ENCODE measurements at regions not wholly inside any gene's neighbourhood (a gene's known extent, or its start where the extent isn't known, plus 50 kb on each side); places are given as distances from the start of the nearest gene placed in this dataset.

DNA sequence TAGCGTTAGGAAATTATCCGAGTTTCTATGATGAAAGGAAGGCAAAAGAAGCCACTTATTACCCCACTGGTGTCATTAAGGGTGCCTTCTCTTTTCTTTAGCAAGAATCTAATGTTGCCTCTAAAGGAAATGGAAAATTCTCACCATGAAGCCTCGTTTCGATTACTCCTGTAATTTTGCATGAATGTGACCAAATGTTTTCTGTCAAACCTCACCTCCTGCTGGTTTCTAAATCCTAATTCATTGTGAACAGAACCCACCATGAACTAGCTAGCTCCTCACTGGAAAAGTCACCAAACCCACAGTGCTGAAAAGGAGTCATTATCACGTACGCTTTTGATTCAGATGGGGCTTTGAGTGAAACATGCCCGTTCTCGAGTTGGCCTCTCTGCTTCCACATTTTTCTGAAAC lies 119.9 kb downstream of the COPS8 start:
- no peak overlapping the region for H3K9ac ChIP-seq (ENCODE audit: insufficient read depth in 1 of 2, low read depth in 2 of 2, low read length in 2 of 2)
- peaks cover 0 to 27% of the 10 kb centered on the region in 2 experiments; a peak in 2 of 5 replicates for H3K27me3 ChIP-seq (ENCODE audit: control insufficient read depth in 2 of 2, insufficient read depth in 2 of 2, low read length in 2 of 2)
- intact Hi-C loops (cut with micrococcal nuclease), result no loop called here
- H3K36me3 ChIP-seq (ENCODE audit: control insufficient read depth, insufficient read depth, low read length), result no peaks in the 10 kb centered on the region
- H4K20me1 ChIP-seq (replicated peaks; ENCODE audit: control insufficient read depth, insufficient read depth, low read length), result no peaks in the 10 kb centered on the region
- H3K27ac ChIP-seq (ENCODE audit: extremely low read depth, low read depth, low read length), result no peak overlapping the region
- no peak overlapping the region for H3K4me2 ChIP-seq (ENCODE audit: insufficient read depth, low read length)
- H3K4me1 ChIP-seq (replicated peaks in 1 of 2; ENCODE audit: control insufficient read depth in 2 of 2, insufficient read depth in 2 of 2, low read length in 2 of 2), result peaks cover 11 to 15% of the 10 kb centered on the region in 2 experiments; a peak in 3 of 5 replicates
- FAIRE-seq (no peak), DNase-seq (ENCODE audit: extremely low read depth in 1 of 4, low spot score in 3 of 4) (no peak), ATAC-seq (no peak)
- H2AFZ ChIP-seq (ENCODE audit: low read depth, low read length), result no peak overlapping the region
- no peaks in the 10 kb centered on the region for H3K9me1 ChIP-seq (ENCODE audit: control insufficient read depth, insufficient read depth, low read length)
- TF ChIP-seq DDX20 (tag; IDR thresholded peaks at IDR 0.05; ENCODE audit: low read depth), result no peak
- ChIA-PET POLR2A (interaction anchor here (0.8 kb wide), 1 partner anchor 309 kb away, joined by 3 read pairs; no protein-coding TSS in a partner anchor), CTCF (ENCODE audit: low intra/inter-chr PET ratio) (no interaction called here)
- in situ Hi-C loops (cut with MboI), result no loop called here
- no TSS peak for BruUV-seq (replicated peaks)
- 0% methylated on average over 8 of the region's 8 CpGs for WGBS (ENCODE audit: insufficient coverage, low coverage, missing lambda C conversion rate)
- no peaks in the 10 kb centered on the region for H3K79me2 ChIP-seq (ENCODE audit: control insufficient read depth, insufficient read depth, low read length)
- H3K9me3 ChIP-seq (replicated peaks; ENCODE audit: control insufficient read depth, insufficient read depth, low read depth, low read length), result no peaks in the 10 kb centered on the region
- no peak overlapping the region for H3K4me3 ChIP-seq

DNA sequence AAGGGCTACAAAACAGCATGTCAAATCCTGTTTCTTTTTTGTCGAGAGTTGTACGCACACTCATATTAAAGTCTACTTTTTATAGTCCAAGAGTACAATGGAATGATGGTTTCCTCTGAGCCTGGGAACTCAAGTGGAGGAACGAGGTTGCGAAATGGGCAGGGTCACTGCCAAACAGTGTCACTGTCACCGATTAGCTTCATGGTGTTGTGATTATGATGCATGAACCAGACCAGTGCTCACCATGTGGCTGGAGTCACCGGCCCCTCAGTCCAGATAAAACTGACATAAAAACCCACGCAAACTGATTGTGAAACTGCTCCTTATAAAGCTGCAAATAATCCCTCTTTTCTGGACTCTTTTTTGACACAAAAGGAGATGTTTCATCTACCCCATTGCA lies 122.0 kb downstream of the COPS8 start:
- DNase-seq (ENCODE audit: extremely low read depth in 1 of 4, low spot score in 3 of 4) (no peak), ATAC-seq (no peak), FAIRE-seq (no peak)
- Histone ChIP-seq H3K9ac (ENCODE audit: insufficient read depth in 1 of 2, low read depth in 2 of 2, low read length in 2 of 2) (no peak overlapping the region), H2AFZ (ENCODE audit: low read depth, low read length) (no peak overlapping the region), H3K4me2 (ENCODE audit: insufficient read depth, low read length) (no peak overlapping the region), H3K27ac (ENCODE audit: extremely low read depth, low read depth, low read length) (no peak overlapping the region), H3K4me1 (replicated peaks in 1 of 2; ENCODE audit: control insufficient read depth in 2 of 2, insufficient read depth in 2 of 2, low read length in 2 of 2) (peaks cover 2 to 4% of the 10 kb centered on the region in 2 experiments; a peak in 2 of 5 replicates), H3K4me3 (no peak overlapping the region), H3K9me3 (replicated peaks; ENCODE audit: control insufficient read depth, insufficient read depth, low read depth, low read length) (peaks cover 3% of the 10 kb centered on the region; the same call in 1 of the 2 replicates), H4K20me1 (replicated peaks; ENCODE audit: control insufficient read depth, insufficient read depth, low read length) (no peaks in the 10 kb centered on the region), H3K9me1 (ENCODE audit: control insufficient read depth, insufficient read depth, low read length) (no peaks in the 10 kb centered on the region), H3K27me3 (ENCODE audit: control insufficient read depth in 2 of 2, insufficient read depth in 2 of 2, low read length in 2 of 2) (peaks cover 0 to 27% of the 10 kb centered on the region in 2 experiments; a peak in 3 of 5 replicates), H3K36me3 (ENCODE audit: control insufficient read depth, insufficient read depth, low read length) (no peaks in the 10 kb centered on the region), H3K79me2 (ENCODE audit: control insufficient read depth, insufficient read depth, low read length) (no peaks in the 10 kb centered on the region)
- intact Hi-C loops (cut with micrococcal nuclease) (no loop called here), in situ Hi-C loops (cut with MboI) (no loop called here)
- ChIA-PET CTCF (ENCODE audit: low intra/inter-chr PET ratio) (no interaction called here), POLR2A (no interaction called here)
- TF ChIP-seq ZNF175 (CRISPR knock-in tag; IDR thresholded peaks at IDR 0.05; ENCODE audit: low read depth) (no peak), ESRRA (IDR thresholded peaks at IDR 0.05; ENCODE audit: borderline replicate concordance, low read depth) (no peak), CCNT2 (IDR thresholded peaks at IDR 0.05; ENCODE audit: borderline replicate concordance, extremely low read depth, insufficient read length, low read depth, low read length) (no peak), MTF1 (CRISPR knock-in tag; IDR thresholded peaks at IDR 0.05; ENCODE audit: borderline replicate concordance) (no peak), STAG1 (CRISPR knock-in tag; IDR thresholded peaks at IDR 0.05; ENCODE audit: borderline replicate concordance) (no peak), ZC3H4 (CRISPR knock-in tag; IDR thresholded peaks at IDR 0.05; ENCODE audit: borderline replicate concordance) (no peak), BDP1 (IDR thresholded peaks at IDR 0.05; ENCODE audit: insufficient read depth, insufficient read length) (no peak), MCM7 (IDR thresholded peaks at IDR 0.05) (no peak), ZNF507 (tag; conservative IDR thresholded peaks at IDR 0.05) (no peak), PTBP1 (IDR thresholded peaks at IDR 0.05; ENCODE audit: low read depth, low read length) (no peak), ZNF121 (CRISPR knock-in tag; conservative IDR thresholded peaks at IDR 0.05) (no peak), MEIS2 (IDR thresholded peaks at IDR 0.05; ENCODE audit: partially characterized antibody) (no peak), ZFP36 (IDR thresholded peaks at IDR 0.05; ENCODE audit: low read depth, low read length, partially characterized antibody) (no peak)
- WGBS (ENCODE audit: insufficient coverage, low coverage, missing lambda C conversion rate), result 3% methylated on average over 7 of the region's 7 CpGs
- no TSS peak for BruUV-seq (replicated peaks)
